H1 (cell line): ENCODE measurements at regions not wholly inside any gene's neighbourhood (a gene's known extent, or its start where the extent isn't known, plus 50 kb on each side); places are given as distances from the start of the nearest gene placed in this dataset.
"Not testable (repeated sequence)": the region's sequence is repeated elsewhere in the genome, so short reads cannot be mapped to it uniquely, and the experiment has no call there.

Experiments
- CTCF ChIA-PET: fragments of 300-600 bp; sonication (Branson Sonifier 250); formaldehyde crosslinking; loops from one replicate; lab custom pipeline; 2021; ENCODE audit not compliant: partially characterized antibody; lab: Charles Lee
- POLR2A ChIA-PET: fragments of 300-600 bp; sonication (Branson Sonifier 250); formaldehyde crosslinking; loops from one replicate; lab custom pipeline; 2021; ENCODE audit warnings: inconsistent platforms; ENCODE audit not compliant: partially characterized antibody; lab: Charles Lee
- DNase-seq, 2 experiments: peaks; one replicate each; pipeline versions ENCODE4 v3.0.0 to v3.0.0-alpha.2; 2010 to 2022; ENCODE audit warnings: low spot score in 2 of 2, low read depth in 1 of 2, mixed read lengths in 1 of 2
- FAIRE-seq: peaks from 2 replicates; lab custom pipeline; 2011; peaks lifted over from hg19 to GRCh38; lab: Jason Lieb, UNC
- H2AFZ ChIP-seq: 2 replicates; pipeline ENCODE4 v1.8.1; 2012; ENCODE audit warnings: low read length, inconsistent platforms
- H2AK5ac ChIP-seq: 2 replicates; pipeline ENCODE4 v1.6.1; 2013; ENCODE audit warnings: low read depth, low read length
- H2BK120ac ChIP-seq: replicated peaks from 2 replicates; pipeline ENCODE3; 2013; ENCODE audit warnings: low read depth, low read length, inconsistent platforms
- H2BK12ac ChIP-seq: 2 replicates; pipeline ENCODE4 v1.6.1; 2013; ENCODE audit warnings: low read depth, low read length
- H2BK15ac ChIP-seq: 2 replicates; pipeline ENCODE4 v1.6.1; 2013; ENCODE audit warnings: low read length
- H2BK20ac ChIP-seq: 2 replicates; pipeline ENCODE4 v1.6.1; 2013; ENCODE audit warnings: low read length
- H2BK5ac ChIP-seq: 2 replicates; pipeline ENCODE4 v1.6.1; 2013; ENCODE audit warnings: low read depth, low read length
- H3K14ac ChIP-seq: 2 replicates; pipeline ENCODE4 v1.6.1; 2013; ENCODE audit warnings: inconsistent platforms; ENCODE audit not compliant: insufficient read length
- H3K18ac ChIP-seq: 2 replicates; pipeline ENCODE4 v1.6.1; 2013; ENCODE audit warnings: low read length; ENCODE audit errors: extremely low read depth
- H3K23ac ChIP-seq: 2 replicates; pipeline ENCODE4 v1.6.1; 2013; ENCODE audit warnings: inconsistent platforms; ENCODE audit not compliant: insufficient read length
- H3K23me2 ChIP-seq: 2 replicates; pipeline ENCODE4 v1.6.1; 2013; ENCODE audit warnings: low read depth, low read length
- H3K27ac ChIP-seq: 2 replicates; pipeline ENCODE4 v1.6.1; 2011; ENCODE audit warnings: low read depth, low read length, inconsistent platforms
- H3K27me3 ChIP-seq, 4 experiments: replicated peaks in 1 of 4; 1 replicate in 1 of 4; 2 replicates in 3 of 4; pipeline versions ENCODE4 v1.6.1 to v1.8.1; 2011 to 2013; ENCODE audit warnings: low read length in 3 of 4, mild to moderate bottlenecking in 3 of 4, inconsistent platforms in 2 of 4, mixed read lengths in 2 of 4, moderate library complexity in 1 of 4; ENCODE audit not compliant: control insufficient read depth in 3 of 4, insufficient read depth in 3 of 4; ENCODE audit errors: extremely low read depth in 1 of 4
- H3K36me3 ChIP-seq, 4 experiments: 2 replicates each; pipeline versions ENCODE4 v1.6.1 to v1.8.1; 2011 to 2013; ENCODE audit warnings: mild to moderate bottlenecking in 4 of 4, low read length in 3 of 4, moderate library complexity in 2 of 4, control low read depth in 1 of 4, inconsistent platforms in 1 of 4; ENCODE audit not compliant: insufficient read depth in 4 of 4, control insufficient read depth in 2 of 4
- H3K4ac ChIP-seq: replicated peaks from 2 replicates; pipeline ENCODE3; 2013; ENCODE audit warnings: low read length, low read depth, mixed read lengths, inconsistent platforms; ENCODE audit not compliant: insufficient read length
- H3K4me1 ChIP-seq, 4 experiments: replicated peaks in 1 of 4; 1 replicate in 1 of 4; 2 replicates in 3 of 4; pipeline versions ENCODE4 v1.6.1 to v1.8.1; 2011 to 2013; ENCODE audit warnings: low read length in 3 of 4, inconsistent platforms in 2 of 4, mixed read lengths in 1 of 4; ENCODE audit not compliant: insufficient read depth in 4 of 4, control insufficient read depth in 3 of 4
- H3K4me2 ChIP-seq, 2 experiments: 2 replicates each; pipeline versions ENCODE4 v1.6.1 to v1.8.1; 2011 to 2013; ENCODE audit warnings: low read depth in 2 of 2, low read length in 2 of 2, control low read depth in 1 of 2, inconsistent platforms in 1 of 2, mild to moderate bottlenecking in 1 of 2; ENCODE audit not compliant: insufficient read depth in 1 of 2
- H3K4me3 ChIP-seq, 4 experiments: fragments of 200-600, 300-600 bp in 1 of 4; sonication (generic), shearing (Covaris generic), sonication (Bioruptor Twin) in 1 of 4; 2 replicates each; pipeline versions ENCODE4 v1.5.1 to v1.8.1; 2011 to 2016; ENCODE audit warnings: low read length in 4 of 4, low read depth in 3 of 4, control low read depth in 2 of 4, inconsistent platforms in 2 of 4, mild to moderate bottlenecking in 2 of 4, mixed read lengths in 1 of 4, moderate library complexity in 1 of 4; ENCODE audit not compliant: insufficient read depth in 2 of 4; ENCODE audit errors: extremely low read depth in 1 of 4
- H3K56ac ChIP-seq: replicated peaks from 2 replicates; pipeline ENCODE3; 2013; ENCODE audit warnings: low read depth, mild to moderate bottlenecking, mixed read lengths, low read length, inconsistent platforms; ENCODE audit not compliant: insufficient read length
- H3K79me1 ChIP-seq: 2 replicates; pipeline ENCODE4 v1.6.1; 2013; ENCODE audit warnings: low read depth, low read length, control low read depth
- H3K79me2 ChIP-seq, 2 experiments: 2 replicates each; pipeline versions ENCODE4 v1.6.1 to v1.8.1; 2012 to 2013; ENCODE audit warnings: low read length in 2 of 2, mild to moderate bottlenecking in 2 of 2, inconsistent platforms in 1 of 2; ENCODE audit not compliant: insufficient read depth in 2 of 2, control insufficient read depth in 1 of 2
- H3K9ac ChIP-seq, 4 experiments: replicated peaks in 1 of 4; 1 replicate in 1 of 4; 2 replicates in 3 of 4; pipeline versions ENCODE4 v1.6.1 to v1.8.1; 2011 to 2013; ENCODE audit warnings: low read depth in 3 of 4, low read length in 3 of 4, control low read depth in 2 of 4, mild to moderate bottlenecking in 2 of 4, moderate library complexity in 2 of 4, inconsistent platforms in 1 of 4; ENCODE audit errors: extremely low read depth in 1 of 4
- H3K9me3 ChIP-seq, 2 experiments: 2 replicates each; pipeline versions ENCODE4 v1.6.1 to v1.8.1; 2012 to 2013; ENCODE audit warnings: mild to moderate bottlenecking in 2 of 2, moderate library complexity in 2 of 2, control low read depth in 1 of 2, inconsistent platforms in 1 of 2, low read depth in 1 of 2, low read length in 1 of 2, mixed read lengths in 1 of 2; ENCODE audit not compliant: insufficient read depth in 2 of 2
- H4K20me1 ChIP-seq, 2 experiments: replicated peaks in 1 of 2; 2 replicates each; pipeline versions ENCODE3 to v1.8.1; 2011 to 2013; ENCODE audit warnings: inconsistent platforms in 2 of 2, low read length in 2 of 2, mild to moderate bottlenecking in 1 of 2; ENCODE audit not compliant: insufficient read depth in 2 of 2, control insufficient read depth in 1 of 2
- H4K5ac ChIP-seq: 2 replicates; pipeline ENCODE4 v1.6.1; 2013; ENCODE audit warnings: low read length, low read depth, mixed read lengths, inconsistent platforms; ENCODE audit not compliant: insufficient read length
- H4K8ac ChIP-seq: 2 replicates; pipeline ENCODE4 v1.8.0; 2013; ENCODE audit warnings: mild to moderate bottlenecking, moderate library complexity, low read length, inconsistent platforms; ENCODE audit not compliant: insufficient read depth; ENCODE audit errors: extremely low read depth
- H4K91ac ChIP-seq: replicated peaks from 2 replicates; pipeline ENCODE3; 2013; ENCODE audit warnings: low read length, mixed read lengths, inconsistent platforms; ENCODE audit not compliant: insufficient read length
- WGBS, 2 experiments: shearing (Covaris generic) in 1 of 2; methylation state at CpG; one replicate each; pipeline versions ENCODE4 v1.1.6 to v1.1.7; 2013 to 2015; ENCODE audit warnings: low lambda C conversion rate in 2 of 2, mixed read lengths in 2 of 2, inconsistent platforms in 1 of 2, low coverage in 1 of 2, missing lambda C conversion rate in 1 of 2; ENCODE audit not compliant: insufficient replicate concordance in 2 of 2, insufficient coverage in 1 of 2, insufficient read length in 1 of 2; ENCODE audit errors: extremely low coverage in 1 of 2, missing lambda C conversion rate in 1 of 2; 5-methylcytosine and 5-hydroxymethylcytosine counted together

DNA sequence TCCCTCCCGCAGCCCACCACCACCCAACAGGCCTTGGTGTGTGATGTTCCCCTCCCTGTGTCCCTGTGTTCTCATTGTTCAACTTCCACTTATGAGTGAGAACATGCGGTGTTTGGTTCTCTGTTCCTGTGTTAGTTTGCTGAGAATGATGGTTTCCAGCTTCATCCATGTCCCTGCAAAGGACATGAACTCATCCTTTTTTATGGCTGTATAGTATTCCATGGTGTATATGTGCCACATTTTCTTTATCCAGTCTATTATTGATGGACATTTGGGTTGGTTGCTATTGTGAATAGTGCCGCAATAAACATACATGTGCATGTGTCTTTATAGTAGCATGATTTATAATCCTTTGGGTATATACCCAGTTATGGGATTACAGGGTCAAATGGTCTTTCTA lies 59.1 kb upstream of the RHOBTB1 start:
- not testable (repeated sequence) for H3K9ac ChIP-seq

More for the DNA sequence above, 59.1 kb upstream of the RHOBTB1 start:
- H3K36me3 ChIP-seq, H3K79me1 ChIP-seq, H2BK20ac ChIP-seq, FAIRE-seq, H3K14ac ChIP-seq, POLR2A ChIA-PET, H3K4me1 ChIP-seq, H3K4me3 ChIP-seq, H4K91ac ChIP-seq, H3K27me3 ChIP-seq, H2BK12ac ChIP-seq, H3K9me3 ChIP-seq, H2AFZ ChIP-seq, H4K8ac ChIP-seq, H3K4me2 ChIP-seq, H2BK5ac ChIP-seq, H2AK5ac ChIP-seq, H3K27ac ChIP-seq, H4K20me1 ChIP-seq, H3K18ac ChIP-seq, H3K23me2 ChIP-seq, H2BK15ac ChIP-seq, DNase-seq, H3K23ac ChIP-seq, CTCF ChIA-PET, H2BK120ac ChIP-seq, H3K79me2 ChIP-seq, H3K56ac ChIP-seq, H4K5ac ChIP-seq, H3K4ac ChIP-seq: not testable (repeated sequence)
- WGBS, 2 experiments = 90% methylated on average over 3 of the region's 3 CpGs; no CpG with 5 or more reads in 1 of the 2 experiments
